8988T (cell line): ENCODE measurements at regions not wholly inside any gene's neighbourhood (a gene's known extent, or its start where the extent isn't known, plus 50 kb on each side); places are given as distances from the start of the nearest gene placed in this dataset.
"Not testable (repeated sequence)": the region's sequence is repeated elsewhere in the genome, so short reads cannot be mapped to it uniquely, and the experiment has no call there.

Source experiments
- DNase-seq: peaks from one replicate; pipeline ENCODE4 v3.0.0; 2011

- DNase-seq, result no peak
Observed at GRCh38 chr4:3936184-3936583, 170.0 kb downstream of the ADRA2C start.

- DNase-seq, result not testable (repeated sequence)
Observed at GRCh38 chr4:3937849-3938562, 171.8 kb downstream of the ADRA2C start.

- not testable (repeated sequence) for DNase-seq
Observed at GRCh38 chr4:3938676-3939075, 172.5 kb downstream of the ADRA2C start.

GRCh38 chr4:3939954-3940591, 173.9 kb downstream of the ADRA2C start:
- DNase-seq, result not testable (repeated sequence)

- DNase-seq, result not testable (repeated sequence)
Observed at GRCh38 chr4:3941735-3942522, 175.7 kb downstream of the ADRA2C start.

GRCh38 chr4:3942569-3942971, 176.4 kb downstream of the ADRA2C start:
- not testable (repeated sequence) for DNase-seq

GRCh38 chr4:3943051-3943450, 176.9 kb downstream of the ADRA2C start:
- not testable (repeated sequence) for DNase-seq

GRCh38 chr4:3945511-3946290, 179.5 kb downstream of the ADRA2C start:
- DNase-seq, result no peak

GRCh38 chr4:3946553-3946952, 180.4 kb downstream of the ADRA2C start:
- DNase-seq, result not testable (repeated sequence)

- DNase-seq, result not testable (repeated sequence)
Observed at GRCh38 chr4:3947761-3948160, 181.6 kb downstream of the ADRA2C start.

GRCh38 chr4:3948210-3948609, 182.0 kb downstream of the ADRA2C start:
- DNase-seq, result not testable (repeated sequence)

GRCh38 chr4:3949916-3950315, 183.7 kb downstream of the ADRA2C start:
- DNase-seq, result not testable (repeated sequence)

GRCh38 chr4:3952443-3953139, 186.4 kb downstream of the ADRA2C start:
- DNase-seq, result not testable (repeated sequence)

- DNase-seq, result not testable (repeated sequence)
Observed at GRCh38 chr4:3953140-3953489, 186.9 kb downstream of the ADRA2C start.

GRCh38 chr4:3954540-3955320, 188.5 kb downstream of the ADRA2C start:
- peak; percentile 35 for DNase-seq

GRCh38 chr4:3955321-3956164, 189.4 kb downstream of the ADRA2C start:
- peak; percentile 34 for DNase-seq

GRCh38 chr4:3956165-3956867, 190.1 kb downstream of the ADRA2C start:
- DNase-seq, result not testable (repeated sequence)

- DNase-seq, result not testable (repeated sequence)
Observed at GRCh38 chr4:3961091-3961672, 195.0 kb downstream of the ADRA2C start.

- DNase-seq, result not testable (repeated sequence)
Observed at GRCh38 chr4:3964572-3965278, 198.5 kb downstream of the ADRA2C start.
